Smooth muscle cell (in vitro differentiated cells): ENCODE measurements at regions not wholly inside any gene's neighbourhood (a gene's known extent, or its start where the extent isn't known, plus 50 kb on each side); places are given as distances from the start of the nearest gene placed in this dataset.

Experiments
- DNase-seq: peaks from one replicate; lab custom pipeline; 2025; ENCODE audit not compliant: unreplicated experiment; lab: John Stamatoyannopoulos, UW
- H2AFZ ChIP-seq: fragments of 200-600 bp; sonication (generic); 2 replicates; pipeline ENCODE4 v1.6.0; 2016; ENCODE audit warnings: antibody characterized with exemption, low read depth, mild to moderate bottlenecking
- H3F3A ChIP-seq: fragments of 200-600 bp; sonication (generic); 2 replicates; pipeline ENCODE4 v1.6.0; 2017; ENCODE audit warnings: antibody characterized with exemption, low read depth
- H3K27ac ChIP-seq: fragments of 200-600 bp; sonication (generic); 2 replicates; pipeline ENCODE4 v1.5.1; 2016; ENCODE audit warnings: low read depth, mild to moderate bottlenecking
- H3K27me3 ChIP-seq: fragments of 200-600 bp; sonication (generic); 2 replicates; pipeline ENCODE4 v1.6.1; 2016; ENCODE audit warnings: low read depth, mild to moderate bottlenecking
- H3K36me3 ChIP-seq: fragments of 200-600 bp; sonication (generic); 2 replicates; pipeline ENCODE4 v1.5.1; 2016; ENCODE audit warnings: low read depth
- H3K4me1 ChIP-seq: fragments of 200-600 bp; sonication (generic); 2 replicates; pipeline ENCODE4 v1.5.1; 2016; ENCODE audit warnings: low read depth
- H3K4me2 ChIP-seq: fragments of 200-600 bp; sonication (generic); 2 replicates; pipeline ENCODE4 v1.6.0; 2016; ENCODE audit warnings: mild to moderate bottlenecking
- H3K4me3 ChIP-seq: fragments of 200-600 bp; sonication (generic); 2 replicates; pipeline ENCODE4 v1.5.1; 2016; ENCODE audit warnings: mild to moderate bottlenecking
- H3K79me2 ChIP-seq: fragments of 200-600 bp; sonication (generic); 2 replicates; pipeline ENCODE4 v1.6.0; 2016; ENCODE audit warnings: low read depth, mild to moderate bottlenecking
- H3K9ac ChIP-seq: fragments of 200-600 bp; sonication (generic); 2 replicates; pipeline ENCODE4 v1.6.0; 2016; ENCODE audit warnings: low read depth
- H3K9me3 ChIP-seq: fragments of 200-600 bp; sonication (generic); replicated peaks from 2 replicates; pipeline ENCODE4 v1.5.1; 2016; ENCODE audit warnings: low read depth
- H4K20me1 ChIP-seq: fragments of 200-600 bp; sonication (generic); 2 replicates; pipeline ENCODE4 v1.6.0; 2016; ENCODE audit warnings: low read depth
- CTCF ChIP-seq: fragments of 200-600 bp; sonication (generic); IDR thresholded peaks from 2 replicates; pipeline ENCODE4 v1.5.1; 2017; ENCODE audit warnings: borderline replicate concordance, mild to moderate bottlenecking, antibody characterized with exemption; ENCODE audit not compliant: insufficient read depth, poor library complexity, severe bottlenecking
- WGBS: methylation state at CpG from one replicate; pipeline ENCODE4 v1.1.7; 2016; ENCODE audit warnings: low lambda C conversion rate; 5-methylcytosine and 5-hydroxymethylcytosine counted together

- H2AFZ ChIP-seq, result no peak overlapping the region
- no peak for TF ChIP-seq CTCF
- no peaks in the 10 kb centered on the region for H3K4me1 ChIP-seq
- H3F3A ChIP-seq, result no peaks in the 10 kb centered on the region
- DNase-seq, result no peak
- no peak overlapping the region for H3K9ac ChIP-seq
- H3K27me3 ChIP-seq, result peaks cover 5% of the 10 kb centered on the region
- no peak overlapping the region for H3K27ac ChIP-seq
- WGBS, result 71% methylated on average over 4 of the region's 4 CpGs
- H3K9me3 ChIP-seq, result no peaks in the 10 kb centered on the region
- H3K79me2 ChIP-seq, result no peaks in the 10 kb centered on the region
- no peaks in the 10 kb centered on the region for H3K36me3 ChIP-seq
- H3K4me2 ChIP-seq, result no peak overlapping the region
- no peak overlapping the region for H3K4me3 ChIP-seq
- H4K20me1 ChIP-seq, result no peaks in the 10 kb centered on the region
Measured at GRCh38 chr13:109904218-109904617, 117.8 kb upstream of the IRS2 start.

GRCh38 chr13:109900741-109901140, 114.4 kb upstream of the IRS2 start:
- no peaks in the 10 kb centered on the region for H3F3A ChIP-seq
- peak overlapping the region; percentile 81 for H2AFZ ChIP-seq
- peaks cover 5% of the 10 kb centered on the region for H3K27me3 ChIP-seq
- H3K27ac ChIP-seq, result no peak overlapping the region
- no peaks in the 10 kb centered on the region for H3K79me2 ChIP-seq
- no peak for DNase-seq
- WGBS, result 67% methylated on average over 8 of the region's 8 CpGs
- TF ChIP-seq CTCF, result no peak
- H3K4me2 ChIP-seq, result peak overlapping the region; percentile 78
- H3K4me1 ChIP-seq, result no peaks in the 10 kb centered on the region
- peak overlapping the region; percentile 25 for H3K4me3 ChIP-seq
- H3K36me3 ChIP-seq, result no peaks in the 10 kb centered on the region
- H3K9me3 ChIP-seq, result no peaks in the 10 kb centered on the region
- H3K9ac ChIP-seq, result no peak overlapping the region
- H4K20me1 ChIP-seq, result no peaks in the 10 kb centered on the region

GRCh38 chr13:109900320-109900719, 113.9 kb upstream of the IRS2 start:
- no peak overlapping the region for H3K27ac ChIP-seq
- no peaks in the 10 kb centered on the region for H3K36me3 ChIP-seq
- peaks cover 5% of the 10 kb centered on the region for H3K27me3 ChIP-seq
- no peaks in the 10 kb centered on the region for H3K9me3 ChIP-seq
- H3F3A ChIP-seq, result no peaks in the 10 kb centered on the region
- peak overlapping the region; percentile 81 for H2AFZ ChIP-seq
- no peak overlapping the region for H3K9ac ChIP-seq
- DNase-seq, result no peak
- H3K4me2 ChIP-seq, result peak overlapping the region; percentile 78
- H3K4me3 ChIP-seq, result peak overlapping the region; percentile 25
- no peak for TF ChIP-seq CTCF
- H3K79me2 ChIP-seq, result no peaks in the 10 kb centered on the region
- WGBS, result 19% methylated on average over 6 of the region's 6 CpGs
- no peaks in the 10 kb centered on the region for H4K20me1 ChIP-seq
- H3K4me1 ChIP-seq, result no peaks in the 10 kb centered on the region

GRCh38 chr13:109899748-109900147, 113.4 kb upstream of the IRS2 start:
- H3K27me3 ChIP-seq, result peaks cover 5% of the 10 kb centered on the region
- TF ChIP-seq CTCF, result no peak
- peak overlapping the region; percentile 25 for H3K4me3 ChIP-seq
- DNase-seq, result no peak
- H3K4me1 ChIP-seq, result no peaks in the 10 kb centered on the region
- H3K9ac ChIP-seq, result no peak overlapping the region
- no peaks in the 10 kb centered on the region for H3K36me3 ChIP-seq
- H3K27ac ChIP-seq, result no peak overlapping the region
- no peaks in the 10 kb centered on the region for H4K20me1 ChIP-seq
- no peaks in the 10 kb centered on the region for H3K9me3 ChIP-seq
- peak overlapping the region; percentile 78 for H3K4me2 ChIP-seq
- no peaks in the 10 kb centered on the region for H3F3A ChIP-seq
- no peaks in the 10 kb centered on the region for H3K79me2 ChIP-seq
- H2AFZ ChIP-seq, result no peak overlapping the region
- 57% methylated on average over 3 of the region's 3 CpGs for WGBS
